OCI-LY1 (cell line): ENCODE measurements at regions not wholly inside any gene's neighbourhood (a gene's known extent, or its start where the extent isn't known, plus 50 kb on each side); places are given as distances from the start of the nearest gene placed in this dataset.

Experiments used
- EZH2 ChIP-seq: fragments of 200-600 bp; sonication (generic), shearing (Covaris generic); IDR thresholded peaks from 2 replicates; pipeline ENCODE4 v1.8.0; 2017; ENCODE audit warnings: borderline replicate concordance, mixed run types, mild to moderate bottlenecking, antibody characterized with exemption, low read length, moderate library complexity, mixed read lengths
- TF ChIP-seq, protein P1 (sequence below): fragments of 200-600 bp; sonication (generic), shearing (Covaris generic); IDR thresholded peaks from 2 replicates; pipeline ENCODE4 v1.5.1; 2017; ENCODE audit warnings: mild to moderate bottlenecking, antibody characterized with exemption, low read length, moderate library complexity, mixed read lengths

DNA sequence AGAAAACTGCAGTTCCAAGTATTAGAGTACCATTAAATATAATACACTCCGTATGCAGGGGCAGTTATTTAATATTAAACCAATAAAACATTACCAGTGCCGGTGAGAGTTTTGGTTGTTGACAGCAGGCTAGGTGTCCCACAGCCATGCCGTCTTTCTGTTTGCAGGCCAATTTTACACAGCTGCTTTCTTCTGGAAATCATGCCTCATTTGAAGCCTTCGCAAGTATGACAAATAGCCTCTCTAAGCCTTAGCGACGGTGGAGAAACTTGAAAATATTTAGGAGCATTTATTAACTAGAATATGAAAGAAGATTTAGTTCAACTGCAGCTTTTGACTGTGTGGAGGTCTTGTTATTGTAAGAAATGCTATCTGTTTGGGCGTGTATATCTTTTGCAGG lies 226.0 kb downstream of the BMP2 start:
- TF ChIP-seq, protein P1, sequence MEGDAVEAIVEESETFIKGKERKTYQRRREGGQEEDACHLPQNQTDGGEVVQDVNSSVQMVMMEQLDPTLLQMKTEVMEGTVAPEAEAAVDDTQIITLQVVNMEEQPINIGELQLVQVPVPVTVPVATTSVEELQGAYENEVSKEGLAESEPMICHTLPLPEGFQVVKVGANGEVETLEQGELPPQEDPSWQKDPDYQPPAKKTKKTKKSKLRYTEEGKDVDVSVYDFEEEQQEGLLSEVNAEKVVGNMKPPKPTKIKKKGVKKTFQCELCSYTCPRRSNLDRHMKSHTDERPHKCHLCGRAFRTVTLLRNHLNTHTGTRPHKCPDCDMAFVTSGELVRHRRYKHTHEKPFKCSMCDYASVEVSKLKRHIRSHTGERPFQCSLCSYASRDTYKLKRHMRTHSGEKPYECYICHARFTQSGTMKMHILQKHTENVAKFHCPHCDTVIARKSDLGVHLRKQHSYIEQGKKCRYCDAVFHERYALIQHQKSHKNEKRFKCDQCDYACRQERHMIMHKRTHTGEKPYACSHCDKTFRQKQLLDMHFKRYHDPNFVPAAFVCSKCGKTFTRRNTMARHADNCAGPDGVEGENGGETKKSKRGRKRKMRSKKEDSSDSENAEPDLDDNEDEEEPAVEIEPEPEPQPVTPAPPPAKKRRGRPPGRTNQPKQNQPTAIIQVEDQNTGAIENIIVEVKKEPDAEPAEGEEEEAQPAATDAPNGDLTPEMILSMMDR: no peak
- no peak for TF ChIP-seq EZH2
